Cardiac fibroblast (primary cell): ENCODE measurements at regions not wholly inside any gene's neighbourhood (a gene's known extent, or its start where the extent isn't known, plus 50 kb on each side); places are given as distances from the start of the nearest gene placed in this dataset.

Source experiments
- DNase-seq, 2 donors: peaks; one replicate each; pipeline versions ENCODE4 v3.0.0 to v3.0.0-alpha.2; 2010; ENCODE audit warnings: low read depth in 2 of 2
- H3K4me3 ChIP-seq, 2 donors: replicated peaks in 1 of 2; 1 replicate in 1 of 2; 2 replicates in 1 of 2; pipeline ENCODE4 v1.5.1; 2011; ENCODE audit warnings: low read depth in 2 of 2, low read length in 2 of 2, mild to moderate bottlenecking in 2 of 2, moderate library complexity in 1 of 2
- CTCF ChIP-seq: IDR thresholded peaks from one replicate; pipeline ENCODE4 v1.5.1; 2011; ENCODE audit warnings: low read depth, mild to moderate bottlenecking, low read length, inconsistent platforms

- no peak overlapping the region for H3K4me3 ChIP-seq
- no peak for TF ChIP-seq CTCF
- peak; percentile 21 to 56 for DNase-seq
Measured at GRCh38 chr2:225766431-225766830, 366.9 kb downstream of the NYAP2 start.

GRCh38 chr2:225765820-225766219 is 366.3 kb downstream of the NYAP2 start:
- no peak for DNase-seq
- TF ChIP-seq CTCF = no peak
- H3K4me3 ChIP-seq = no peak overlapping the region

- no peak for DNase-seq
- no peak overlapping the region for H3K4me3 ChIP-seq
- TF ChIP-seq CTCF = no peak
Measured at GRCh38 chr2:225764346-225764745, 364.8 kb downstream of the NYAP2 start.

GRCh38 chr2:225763711-225764110 is 364.2 kb downstream of the NYAP2 start:
- TF ChIP-seq CTCF = no peak
- no peak overlapping the region for H3K4me3 ChIP-seq
- DNase-seq = no peak

GRCh38 chr2:225761396-225761795 is 361.9 kb downstream of the NYAP2 start:
- H3K4me3 ChIP-seq = no peak overlapping the region
- TF ChIP-seq CTCF = no peak
- DNase-seq = no peak

GRCh38 chr2:225757248-225757647 is 357.7 kb downstream of the NYAP2 start:
- no peak overlapping the region for H3K4me3 ChIP-seq
- no peak for DNase-seq
- no peak for TF ChIP-seq CTCF

GRCh38 chr2:225756198-225756597 is 356.7 kb downstream of the NYAP2 start:
- TF ChIP-seq CTCF = no peak
- DNase-seq = peak in 1 of 2 donors; percentile 28
- H3K4me3 ChIP-seq = no peak overlapping the region
